HCT116 (cell line): ENCODE measurements at regions not wholly inside any gene's neighbourhood (a gene's known extent, or its start where the extent isn't known, plus 50 kb on each side); places are given as distances from the start of the nearest gene placed in this dataset.

Source experiments
- EZH2 ChIP-seq: fragments of 200-600 bp; sonication (generic); IDR thresholded peaks from 2 replicates; pipeline ENCODE4 v1.6.1; 2017; ENCODE audit warnings: antibody characterized with exemption, mixed run types
- FOSL1 ChIP-seq: IDR thresholded peaks from 2 replicates; pipeline ENCODE4 v1.6.1; 2012; ENCODE audit warnings: low read depth
- POLR2A ChIP-seq: IDR thresholded peaks from 2 replicates; pipeline ENCODE4 v1.7.0; 2011; ENCODE audit warnings: borderline replicate concordance; ENCODE audit not compliant: insufficient read depth, insufficient read length; ENCODE audit errors: extremely low read depth
- RAD21 ChIP-seq: IDR thresholded peaks from 2 replicates; pipeline ENCODE4 v1.6.1; 2012; ENCODE audit warnings: low read depth, mild to moderate bottlenecking
- SP1 ChIP-seq: IDR thresholded peaks from 2 replicates; pipeline ENCODE4 v1.6.1; 2012; ENCODE audit warnings: low read depth
- YY1 ChIP-seq: IDR thresholded peaks from 2 replicates; pipeline ENCODE4 v1.6.1; 2011; ENCODE audit warnings: low read length, low read depth, moderate library complexity, mild to moderate bottlenecking; ENCODE audit not compliant: insufficient replicate concordance; ENCODE audit errors: extremely low read depth
- ZNF274 ChIP-seq: fragments of 200-500 bp; sonication (Bioruptor generic); IDR thresholded peaks from 2 replicates; pipeline ENCODE4 v1.6.1; 2014; ENCODE audit warnings: mild to moderate bottlenecking, low read depth, low read length, inconsistent platforms
- TF ChIP-seq, protein P1 (sequence below), 3 experiments: fragments of 200-600 bp in 1 of 3; sonication (generic) in 1 of 3; IDR thresholded peaks in 2 of 3; conservative IDR thresholded peaks in 1 of 3; 2 replicates each; pipeline ENCODE4 v1.5.1; 2012 to 2017; ENCODE audit warnings: low read depth in 2 of 3, low read length in 2 of 3, antibody characterized with exemption in 1 of 3, borderline replicate concordance in 1 of 3, control low read depth in 1 of 3, mild to moderate bottlenecking in 1 of 3, mixed read lengths in 1 of 3, mixed run types in 1 of 3, moderate library complexity in 1 of 3; ENCODE audit not compliant: insufficient read depth in 1 of 3
- TF ChIP-seq, protein P2 (sequence below): IDR thresholded peaks from 2 replicates; pipeline ENCODE4 v1.6.1; 2012

DNA sequence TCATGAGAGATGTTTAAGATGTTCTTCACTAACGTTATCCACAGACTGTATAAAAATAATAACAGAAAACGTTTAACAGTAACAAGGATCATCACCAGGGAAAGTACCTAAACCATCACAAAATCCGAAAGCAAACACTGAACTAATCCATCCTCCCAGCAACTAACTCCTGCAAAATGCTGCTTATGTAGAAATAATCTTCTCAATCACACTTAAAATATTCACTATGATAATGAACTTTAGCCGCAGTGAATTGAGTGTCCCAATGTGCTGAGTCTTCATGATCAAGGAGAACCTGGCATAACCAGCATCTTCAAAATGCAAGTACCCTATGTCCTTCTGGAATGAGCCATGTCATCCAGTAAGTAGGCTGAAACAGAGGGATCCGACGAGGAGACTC is 166.1 kb downstream of the LTN1 start:
- TF ChIP-seq POLR2A (no peak), YY1 (no peak), ZNF274 (no peak), SP1 (no peak), RAD21 (no peak), EZH2 (no peak), FOSL1 (no peak)
- TF ChIP-seq, protein P1, sequence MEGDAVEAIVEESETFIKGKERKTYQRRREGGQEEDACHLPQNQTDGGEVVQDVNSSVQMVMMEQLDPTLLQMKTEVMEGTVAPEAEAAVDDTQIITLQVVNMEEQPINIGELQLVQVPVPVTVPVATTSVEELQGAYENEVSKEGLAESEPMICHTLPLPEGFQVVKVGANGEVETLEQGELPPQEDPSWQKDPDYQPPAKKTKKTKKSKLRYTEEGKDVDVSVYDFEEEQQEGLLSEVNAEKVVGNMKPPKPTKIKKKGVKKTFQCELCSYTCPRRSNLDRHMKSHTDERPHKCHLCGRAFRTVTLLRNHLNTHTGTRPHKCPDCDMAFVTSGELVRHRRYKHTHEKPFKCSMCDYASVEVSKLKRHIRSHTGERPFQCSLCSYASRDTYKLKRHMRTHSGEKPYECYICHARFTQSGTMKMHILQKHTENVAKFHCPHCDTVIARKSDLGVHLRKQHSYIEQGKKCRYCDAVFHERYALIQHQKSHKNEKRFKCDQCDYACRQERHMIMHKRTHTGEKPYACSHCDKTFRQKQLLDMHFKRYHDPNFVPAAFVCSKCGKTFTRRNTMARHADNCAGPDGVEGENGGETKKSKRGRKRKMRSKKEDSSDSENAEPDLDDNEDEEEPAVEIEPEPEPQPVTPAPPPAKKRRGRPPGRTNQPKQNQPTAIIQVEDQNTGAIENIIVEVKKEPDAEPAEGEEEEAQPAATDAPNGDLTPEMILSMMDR (IDR thresholded peaks at IDR 0.05 in 2 of 3, conservative IDR thresholded peaks at IDR 0.05 in 1 of 3; ENCODE audit: borderline replicate concordance in 1 of 3, insufficient read depth in 1 of 3, low read depth in 2 of 3, low read length in 2 of 3): no peak
- TF ChIP-seq, protein P2, sequence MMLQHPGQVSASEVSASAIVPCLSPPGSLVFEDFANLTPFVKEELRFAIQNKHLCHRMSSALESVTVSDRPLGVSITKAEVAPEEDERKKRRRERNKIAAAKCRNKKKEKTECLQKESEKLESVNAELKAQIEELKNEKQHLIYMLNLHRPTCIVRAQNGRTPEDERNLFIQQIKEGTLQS: no peak
